Testis (tissue), 2 donors: ENCODE measurements at regions not wholly inside any gene's neighbourhood (a gene's known extent, or its start where the extent isn't known, plus 50 kb on each side); places are given as distances from the start of the nearest gene placed in this dataset.

Experiments used
- POLR2A ChIP-seq: fragments of 450-650 bp; IDR thresholded peaks from one replicate; pipeline ENCODE4 v1.6.1; 2017; ENCODE audit warnings: antibody characterized with exemption, mild to moderate bottlenecking, moderate library complexity
- TF ChIP-seq, protein P1 (sequence below), 3 experiments: fragments of 450-650 bp in 2 of 3; fragments of 200-600 bp in 1 of 3; sonication (generic) in 1 of 3; IDR thresholded peaks; one replicate each; pipeline ENCODE4 v1.5.1; 2016 to 2019; ENCODE audit warnings: antibody characterized with exemption in 3 of 3, mild to moderate bottlenecking in 2 of 3, moderate library complexity in 1 of 3

- TF ChIP-seq, protein P1, sequence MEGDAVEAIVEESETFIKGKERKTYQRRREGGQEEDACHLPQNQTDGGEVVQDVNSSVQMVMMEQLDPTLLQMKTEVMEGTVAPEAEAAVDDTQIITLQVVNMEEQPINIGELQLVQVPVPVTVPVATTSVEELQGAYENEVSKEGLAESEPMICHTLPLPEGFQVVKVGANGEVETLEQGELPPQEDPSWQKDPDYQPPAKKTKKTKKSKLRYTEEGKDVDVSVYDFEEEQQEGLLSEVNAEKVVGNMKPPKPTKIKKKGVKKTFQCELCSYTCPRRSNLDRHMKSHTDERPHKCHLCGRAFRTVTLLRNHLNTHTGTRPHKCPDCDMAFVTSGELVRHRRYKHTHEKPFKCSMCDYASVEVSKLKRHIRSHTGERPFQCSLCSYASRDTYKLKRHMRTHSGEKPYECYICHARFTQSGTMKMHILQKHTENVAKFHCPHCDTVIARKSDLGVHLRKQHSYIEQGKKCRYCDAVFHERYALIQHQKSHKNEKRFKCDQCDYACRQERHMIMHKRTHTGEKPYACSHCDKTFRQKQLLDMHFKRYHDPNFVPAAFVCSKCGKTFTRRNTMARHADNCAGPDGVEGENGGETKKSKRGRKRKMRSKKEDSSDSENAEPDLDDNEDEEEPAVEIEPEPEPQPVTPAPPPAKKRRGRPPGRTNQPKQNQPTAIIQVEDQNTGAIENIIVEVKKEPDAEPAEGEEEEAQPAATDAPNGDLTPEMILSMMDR (IDR thresholded peaks at IDR 0.05): no peak
- no peak for TF ChIP-seq POLR2A
Measured at GRCh38 chr7:49513911-49514310, 259.5 kb upstream of the VWC2 start.
